Testis (tissue), 2 donors: ENCODE measurements at regions not wholly inside any gene's neighbourhood (a gene's known extent, or its start where the extent isn't known, plus 50 kb on each side); places are given as distances from the start of the nearest gene placed in this dataset.
"Not testable (repeated sequence)": the region's sequence is repeated elsewhere in the genome, so short reads cannot be mapped to it uniquely, and the experiment has no call there.

Experiments used
- CTCF ChIP-seq, 3 experiments: fragments of 450-650 bp in 2 of 3; fragments of 200-600 bp in 1 of 3; sonication (generic) in 1 of 3; IDR thresholded peaks; one replicate each; pipeline ENCODE4 v1.5.1; 2016 to 2019; ENCODE audit warnings: antibody characterized with exemption in 3 of 3, mild to moderate bottlenecking in 2 of 3, moderate library complexity in 1 of 3
- POLR2A ChIP-seq: fragments of 450-650 bp; IDR thresholded peaks from one replicate; pipeline ENCODE4 v1.6.1; 2017; ENCODE audit warnings: antibody characterized with exemption, mild to moderate bottlenecking, moderate library complexity

- TF ChIP-seq CTCF (IDR thresholded peaks at IDR 0.05); POLR2A: not testable (repeated sequence)
Measured at GRCh38 chrX:3837211-3837610, 123.8 kb upstream of the PRKX start.
